Astrocyte (in vitro differentiated cells and primary cell): ENCODE measurements at regions not wholly inside any gene's neighbourhood (a gene's known extent, or its start where the extent isn't known, plus 50 kb on each side); places are given as distances from the start of the nearest gene placed in this dataset.

Experiments used
- CTCF ChIP-seq: IDR thresholded peaks from 2 replicates; pipeline ENCODE4 v1.5.1; 2011; ENCODE audit warnings: low read depth, mild to moderate bottlenecking, inconsistent platforms, low read length, moderate library complexity; ENCODE audit not compliant: insufficient read depth
- EZH2 ChIP-seq: IDR thresholded peaks from 2 replicates; pipeline ENCODE4 v1.6.1; 2012; ENCODE audit warnings: mild to moderate bottlenecking, low read length, inconsistent platforms; ENCODE audit not compliant: insufficient read depth

GRCh38 chr6:91241946-91242613, 655.2 kb upstream of the MAP3K7 start:
- no peak for TF ChIP-seq CTCF
- no peak for TF ChIP-seq EZH2
